Mucosa of gallbladder (tissue), 1 donor: ENCODE measurements at regions not wholly inside any gene's neighbourhood (a gene's known extent, or its start where the extent isn't known, plus 50 kb on each side); places are given as distances from the start of the nearest gene placed in this dataset.

Experiments used
- DNase-seq: peaks from one replicate; pipeline ENCODE4 v3.0.0-alpha.2; 2020; ENCODE audit warnings: low spot score
- donor health status: DM: no; HTN: no; CAD: no.

DNA sequence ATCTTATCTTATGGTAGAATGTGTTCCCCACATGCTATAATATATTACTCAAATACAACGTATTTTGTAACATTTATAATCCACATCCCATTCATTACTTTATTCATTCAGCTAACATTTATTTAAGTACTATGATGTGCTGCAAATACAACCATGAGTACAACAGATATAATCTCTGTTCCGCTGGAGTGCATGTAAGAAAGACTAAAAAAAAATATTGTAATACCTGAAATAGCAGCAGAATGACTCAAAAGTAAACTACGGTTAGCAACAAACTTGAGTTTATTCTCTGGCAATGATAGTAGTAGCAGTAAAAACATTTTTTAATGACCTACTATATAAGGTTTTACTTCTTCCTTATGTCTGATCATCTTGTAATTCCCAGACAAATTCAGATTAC lies 1776.3 kb downstream of the STIM2 start:
- DNase-seq = no peak

- no peak for DNase-seq
These were observed 1779.1 kb downstream of the STIM2 start for GRCh38 chr4:28639747-28640146.

GRCh38 chr4:28654618-28655017 lies 1794.0 kb downstream of the STIM2 start:
- DNase-seq = no peak

DNA sequence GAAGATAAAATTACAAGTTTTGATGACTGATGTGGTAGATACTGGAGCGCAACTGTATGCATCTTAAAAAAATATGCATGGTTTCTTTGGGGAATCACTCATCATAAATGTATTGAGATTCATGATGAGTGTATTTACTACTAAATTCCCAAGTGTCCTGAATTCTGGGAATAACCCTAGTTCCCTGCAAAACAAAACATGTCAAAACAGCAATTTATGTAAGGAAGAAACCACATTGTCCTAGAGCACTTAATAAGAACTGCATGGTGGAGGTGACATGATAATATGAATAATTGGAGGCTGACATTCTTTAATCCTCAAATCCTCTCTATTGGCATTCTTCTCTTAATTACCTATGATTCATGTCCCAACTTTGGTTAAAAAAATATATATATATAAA lies 1804.7 kb downstream of the STIM2 start:
- DNase-seq = no peak

GRCh38 chr4:28675582-28675981 lies 1814.9 kb downstream of the STIM2 start:
- DNase-seq = no peak

- DNase-seq = no peak
These were observed 1817.2 kb downstream of the STIM2 start for GRCh38 chr4:28677808-28678207.

GRCh38 chr4:28682847-28683246 lies 1822.2 kb downstream of the STIM2 start:
- no peak for DNase-seq

- no peak for DNase-seq
These were observed 1826.0 kb downstream of the STIM2 start for GRCh38 chr4:28686618-28687017.

GRCh38 chr4:28690890-28691289 lies 1830.2 kb downstream of the STIM2 start:
- no peak for DNase-seq

DNA sequence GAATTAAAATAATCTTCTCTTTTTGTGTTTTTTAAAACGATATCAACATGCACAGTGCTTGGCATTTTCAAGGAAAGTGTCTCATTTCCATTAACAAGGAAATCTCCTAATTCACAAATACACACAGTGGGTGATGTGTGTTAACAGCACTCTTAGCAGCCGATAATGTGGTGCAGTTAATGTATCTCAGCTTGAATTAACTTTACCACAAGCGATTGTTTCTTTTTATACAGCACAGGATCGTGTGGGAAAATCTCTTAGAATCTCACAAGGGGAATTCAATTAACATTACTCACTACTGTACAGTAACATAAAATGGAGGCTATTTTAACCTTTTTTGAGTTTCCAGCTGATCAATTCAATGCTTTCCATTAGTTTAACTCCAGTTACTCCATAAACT lies 1841.9 kb downstream of the STIM2 start:
- no peak for DNase-seq

DNA sequence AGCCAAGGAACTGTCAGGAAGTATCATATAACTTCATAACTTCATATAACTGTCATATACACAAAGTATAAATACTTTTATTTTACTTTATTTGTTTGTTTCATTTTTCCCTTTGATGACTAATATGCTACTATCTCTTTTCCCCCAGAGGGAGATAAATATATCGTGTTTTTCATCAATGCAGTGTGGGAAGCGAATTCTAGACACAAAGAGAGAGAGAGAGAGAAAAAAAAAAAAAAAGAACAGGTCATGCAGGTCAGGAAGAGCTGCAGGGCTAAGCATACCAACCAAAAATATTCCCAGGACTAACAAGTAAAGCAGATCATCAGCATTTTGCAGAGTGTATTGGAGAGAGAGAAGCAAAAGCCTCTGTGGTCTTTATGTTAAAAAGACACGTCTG lies 1849.2 kb downstream of the STIM2 start:
- DNase-seq = no peak

DNA sequence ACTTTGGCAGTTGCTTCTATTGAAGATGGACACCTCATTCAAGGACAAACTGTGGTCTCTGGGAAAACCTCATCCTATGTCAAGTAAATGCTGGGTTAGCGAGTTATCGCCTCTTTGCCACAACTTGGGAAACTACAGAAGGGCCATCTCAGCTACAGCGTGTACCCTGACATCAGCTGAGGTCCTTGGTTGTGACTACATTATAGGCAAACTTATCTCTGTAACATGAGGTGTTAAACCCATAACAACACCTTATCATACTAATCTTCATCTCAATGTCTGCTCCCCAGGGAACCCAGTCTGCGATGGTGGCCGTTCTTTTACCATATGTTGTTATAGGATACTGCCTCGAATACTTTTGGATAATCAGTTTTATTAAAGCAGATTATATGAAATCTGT lies 1862.7 kb downstream of the STIM2 start:
- DNase-seq = no peak

DNA sequence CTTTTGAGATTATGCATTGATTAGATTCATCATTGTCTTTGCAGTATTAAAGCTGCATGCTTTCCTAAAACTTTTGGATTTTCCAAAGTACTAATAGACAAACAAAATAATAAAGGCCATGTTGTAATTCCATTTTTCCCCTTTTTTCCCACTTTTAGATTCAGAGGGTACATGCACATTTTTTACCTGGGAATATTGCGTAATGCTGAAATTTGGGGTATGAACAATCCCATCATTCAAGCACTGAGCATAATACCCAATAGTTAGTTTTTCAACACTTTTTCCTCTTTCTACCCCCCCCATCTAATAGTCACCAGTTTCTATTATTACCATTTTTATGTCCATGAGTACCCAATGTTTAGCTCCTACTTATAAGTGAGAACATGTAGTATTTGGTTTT lies 1863.6 kb downstream of the STIM2 start:
- DNase-seq = no peak

DNA sequence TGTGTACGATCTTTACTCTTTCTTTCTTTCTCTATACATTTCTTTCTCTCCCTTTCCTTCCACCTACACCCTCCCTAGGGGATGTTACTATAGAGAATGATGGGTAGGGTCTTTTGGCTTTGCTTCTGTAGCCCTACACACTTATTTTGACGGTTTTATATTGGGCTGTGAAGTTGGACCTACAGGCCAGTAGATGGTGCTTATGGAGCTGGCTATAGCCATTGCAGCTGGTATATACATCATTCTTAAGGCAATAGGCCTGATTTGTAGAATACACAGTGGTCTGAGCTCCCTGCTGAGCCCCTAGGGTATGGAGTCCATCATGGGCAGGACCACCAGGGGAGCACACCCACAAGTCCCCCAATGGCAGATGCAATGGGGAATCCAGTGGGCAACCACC lies 1869.7 kb downstream of the STIM2 start:
- no peak for DNase-seq

DNA sequence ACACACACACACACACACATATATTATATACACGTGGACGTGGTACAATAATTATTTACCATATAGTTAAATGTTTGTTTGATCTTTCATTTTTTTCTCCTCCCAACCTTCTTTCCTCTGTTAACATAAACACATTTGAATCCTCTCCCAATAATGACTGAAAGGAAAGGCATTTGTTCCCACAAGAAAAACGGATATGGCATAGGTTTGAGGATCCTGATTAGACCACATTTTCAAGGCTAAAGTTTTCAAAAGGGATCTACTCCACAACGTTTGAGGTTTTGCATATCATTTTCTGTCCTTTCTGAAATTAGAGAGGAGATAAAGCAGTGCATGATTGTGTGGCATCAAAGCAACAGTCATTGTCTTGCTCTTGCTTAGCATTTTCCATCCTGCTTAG lies 1883.4 kb downstream of the STIM2 start:
- no peak for DNase-seq

- DNase-seq = no peak
These were observed 1893.7 kb downstream of the STIM2 start for GRCh38 chr4:28754376-28754775.

- DNase-seq = no peak
These were observed 1894.4 kb downstream of the STIM2 start for GRCh38 chr4:28755081-28755480.

- no peak for DNase-seq
These were observed 1898.4 kb downstream of the STIM2 start for GRCh38 chr4:28759064-28759463.

DNA sequence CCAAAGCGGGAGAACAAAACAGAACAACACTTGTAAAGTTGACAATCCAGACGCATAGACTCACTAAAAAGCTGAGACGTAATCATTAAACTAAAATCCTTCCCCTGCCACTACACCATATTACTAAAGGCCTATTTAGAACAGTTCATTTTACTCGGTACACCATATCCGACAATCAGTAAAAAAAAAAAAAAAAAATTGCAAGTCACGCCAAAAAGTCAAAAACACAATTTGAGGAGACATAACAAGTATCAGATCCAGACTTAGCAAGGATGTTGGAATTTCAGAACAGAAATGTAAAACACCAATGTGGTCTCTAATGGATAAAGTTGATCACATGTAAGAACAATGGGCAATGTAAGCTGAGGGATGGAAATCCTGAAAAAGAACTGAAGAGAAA lies 1899.4 kb downstream of the STIM2 start:
- no peak for DNase-seq

GRCh38 chr4:28772066-28772465 lies 1911.4 kb downstream of the STIM2 start:
- no peak for DNase-seq

DNA sequence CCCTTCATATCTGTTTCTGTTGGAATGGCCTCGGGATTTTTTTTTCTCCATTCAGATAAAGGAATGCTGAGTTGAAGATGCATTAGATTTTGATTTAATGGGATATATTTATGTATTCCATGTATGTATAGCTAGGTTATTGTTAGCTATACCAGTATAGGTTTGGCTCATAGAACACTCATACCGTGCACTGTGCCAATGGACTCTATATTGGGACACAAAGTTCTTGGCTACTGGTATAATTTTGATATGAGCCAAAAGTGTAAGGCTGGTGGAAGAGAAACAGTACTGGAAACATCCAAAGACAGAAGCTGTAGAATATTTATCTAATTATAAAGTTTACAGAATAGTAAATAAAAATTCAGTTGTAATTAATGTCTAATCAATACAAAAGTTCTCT lies 1912.1 kb downstream of the STIM2 start:
- no peak for DNase-seq

GRCh38 chr4:28774344-28774743 lies 1913.7 kb downstream of the STIM2 start:
- no peak for DNase-seq

DNA sequence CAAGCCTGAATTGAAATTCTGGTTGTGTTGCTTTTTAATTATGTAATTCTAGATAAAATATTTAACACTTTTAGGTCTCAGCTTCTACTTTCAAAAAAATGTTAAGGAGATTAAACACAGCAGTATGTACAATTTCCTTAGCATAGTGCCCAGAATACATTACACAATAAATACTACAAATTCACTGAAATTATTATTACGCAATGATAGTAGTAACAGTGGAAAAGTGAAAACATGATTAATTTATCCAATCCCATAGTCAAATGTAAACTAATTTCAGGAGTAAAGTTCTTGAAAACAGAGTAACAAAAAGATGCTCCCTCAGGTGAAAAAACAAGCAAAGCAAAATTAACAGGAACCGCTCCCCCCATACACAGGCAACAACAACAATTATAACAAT lies 1915.4 kb downstream of the STIM2 start:
- no peak for DNase-seq

DNA sequence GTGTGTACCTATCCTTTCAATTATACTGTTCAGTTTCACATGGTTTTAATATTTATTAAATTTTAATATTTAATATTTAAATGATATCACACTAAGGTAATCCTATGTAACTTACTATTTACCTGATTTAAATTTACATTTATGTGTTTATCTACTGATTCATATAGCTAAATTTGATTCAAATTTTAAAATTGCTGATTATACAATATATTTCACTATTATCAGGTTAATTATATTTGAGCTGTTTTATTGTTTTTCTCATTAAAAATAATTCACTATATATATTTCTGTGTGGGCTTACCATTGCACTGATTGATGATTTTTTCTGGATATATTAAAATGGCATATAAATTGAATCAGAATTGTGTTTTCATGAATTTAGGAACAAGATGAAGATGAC lies 1923.5 kb downstream of the STIM2 start:
- DNase-seq = no peak

- no peak for DNase-seq
These were observed 1927.3 kb downstream of the STIM2 start for GRCh38 chr4:28787947-28788346.
